ENCODE measurements at regions not wholly inside any gene's neighbourhood (a gene's known extent, or its start where the extent isn't known, plus 50 kb on each side); places are given as distances from the start of the nearest gene placed in this dataset.

DNA sequence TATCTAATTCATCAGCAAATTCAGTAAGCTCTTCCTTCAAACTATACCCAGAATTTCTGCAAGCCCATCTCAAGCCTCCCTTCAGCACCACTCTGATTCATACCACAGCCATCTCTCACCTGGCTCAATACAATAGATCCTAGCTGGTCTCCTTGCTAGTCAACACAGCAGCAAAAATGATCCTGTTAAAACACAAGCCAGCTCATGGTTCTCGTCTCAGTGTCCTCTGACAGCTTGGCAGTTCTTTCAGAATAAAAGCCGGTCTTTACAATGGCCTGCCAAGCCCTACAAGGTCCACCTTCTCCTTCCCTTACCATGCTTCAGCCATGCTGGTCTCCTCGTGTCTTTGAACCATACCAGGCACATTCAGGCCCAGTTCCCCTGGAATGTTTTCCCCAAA lies 296.9 kb upstream of the RND3 start:
- Histone ChIP-seq H3K27me3 (no peaks in the 10 kb centered on the region), H3K4me2 (no peak overlapping the region), H3K9me2 (replicated peaks; ENCODE audit: insufficient read depth) (no peaks in the 10 kb centered on the region), H3K4me3 (no peak overlapping the region), H2AFZ (no peak overlapping the region), H3K36me3 (replicated peaks; ENCODE audit: insufficient read depth, low read depth) (no peaks in the 10 kb centered on the region), H4K20me1 (ENCODE audit: insufficient read depth, poor library complexity, severe bottlenecking) (no peaks in the 10 kb centered on the region), H3K4me1 (ENCODE audit: insufficient read depth) (peaks cover 13% of the 10 kb centered on the region), H3K9me3 (ENCODE audit: low read depth) (no peaks in the 10 kb centered on the region), H3K27ac (no peak overlapping the region), H3K79me2 (no peaks in the 10 kb centered on the region)
- no peak for TF ChIP-seq EZH2phosphoT487 (IDR thresholded peaks at IDR 0.05; ENCODE audit: low read depth, severe bottlenecking, unreplicated experiment)
- TF ChIP-seq, protein P1, sequence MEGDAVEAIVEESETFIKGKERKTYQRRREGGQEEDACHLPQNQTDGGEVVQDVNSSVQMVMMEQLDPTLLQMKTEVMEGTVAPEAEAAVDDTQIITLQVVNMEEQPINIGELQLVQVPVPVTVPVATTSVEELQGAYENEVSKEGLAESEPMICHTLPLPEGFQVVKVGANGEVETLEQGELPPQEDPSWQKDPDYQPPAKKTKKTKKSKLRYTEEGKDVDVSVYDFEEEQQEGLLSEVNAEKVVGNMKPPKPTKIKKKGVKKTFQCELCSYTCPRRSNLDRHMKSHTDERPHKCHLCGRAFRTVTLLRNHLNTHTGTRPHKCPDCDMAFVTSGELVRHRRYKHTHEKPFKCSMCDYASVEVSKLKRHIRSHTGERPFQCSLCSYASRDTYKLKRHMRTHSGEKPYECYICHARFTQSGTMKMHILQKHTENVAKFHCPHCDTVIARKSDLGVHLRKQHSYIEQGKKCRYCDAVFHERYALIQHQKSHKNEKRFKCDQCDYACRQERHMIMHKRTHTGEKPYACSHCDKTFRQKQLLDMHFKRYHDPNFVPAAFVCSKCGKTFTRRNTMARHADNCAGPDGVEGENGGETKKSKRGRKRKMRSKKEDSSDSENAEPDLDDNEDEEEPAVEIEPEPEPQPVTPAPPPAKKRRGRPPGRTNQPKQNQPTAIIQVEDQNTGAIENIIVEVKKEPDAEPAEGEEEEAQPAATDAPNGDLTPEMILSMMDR (IDR thresholded peaks at IDR 0.05; ENCODE audit: poor library complexity) = no peak
- TF ChIP-seq EZH2 (IDR thresholded peaks at IDR 0.05; ENCODE audit: borderline replicate concordance) = no peak
- no peak for DNase-seq (ENCODE audit: low spot score)
- WGBS (ENCODE audit: low lambda C conversion rate, missing lambda C conversion rate) = 67% methylated on average over 3 of the region's 3 CpGs

- Histone ChIP-seq H3K27me3 (no peaks in the 10 kb centered on the region), H3K27ac (no peak overlapping the region), H3K9me3 (ENCODE audit: low read depth) (no peaks in the 10 kb centered on the region), H3K4me3 (no peak overlapping the region), H3K79me2 (no peaks in the 10 kb centered on the region), H3K4me2 (no peak overlapping the region), H3K4me1 (ENCODE audit: insufficient read depth) (peaks cover 13% of the 10 kb centered on the region), H4K20me1 (ENCODE audit: insufficient read depth, poor library complexity, severe bottlenecking) (no peaks in the 10 kb centered on the region), H2AFZ (no peak overlapping the region), H3K36me3 (replicated peaks; ENCODE audit: insufficient read depth, low read depth) (no peaks in the 10 kb centered on the region), H3K9me2 (replicated peaks; ENCODE audit: insufficient read depth) (no peaks in the 10 kb centered on the region)
- 73% methylated on average over 4 of the region's 4 CpGs for WGBS (ENCODE audit: low lambda C conversion rate, missing lambda C conversion rate)
- DNase-seq (ENCODE audit: low spot score) = no peak
- TF ChIP-seq EZH2 (IDR thresholded peaks at IDR 0.05; ENCODE audit: borderline replicate concordance) (no peak), EZH2phosphoT487 (IDR thresholded peaks at IDR 0.05; ENCODE audit: low read depth, severe bottlenecking, unreplicated experiment) (no peak)
These were observed 296.4 kb upstream of the RND3 start for GRCh38 chr2:150783896-150784295.

DNA sequence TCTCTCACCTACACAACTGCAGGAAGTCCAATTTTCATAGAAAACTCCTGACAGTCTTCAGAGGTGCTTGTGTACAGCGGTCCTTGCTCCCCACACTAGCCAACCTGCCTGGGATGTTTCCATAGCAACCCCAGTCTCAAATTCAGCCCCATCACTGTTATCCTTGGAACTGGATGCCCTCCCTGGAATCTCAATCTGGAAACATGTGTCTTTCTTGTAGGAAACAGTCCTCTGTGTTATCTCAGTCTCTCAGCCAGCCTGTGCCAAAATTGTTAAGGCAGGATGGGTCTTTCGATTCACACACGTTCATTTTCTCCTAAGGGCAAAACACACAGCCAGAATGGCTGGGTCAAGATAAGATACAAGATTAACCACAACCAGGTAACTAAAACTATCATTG lies 295.5 kb upstream of the RND3 start:
- no peak for TF ChIP-seq EZH2phosphoT487 (IDR thresholded peaks at IDR 0.05; ENCODE audit: low read depth, severe bottlenecking, unreplicated experiment)
- no peak for TF ChIP-seq EZH2 (IDR thresholded peaks at IDR 0.05; ENCODE audit: borderline replicate concordance)
- TF ChIP-seq, protein P1 (IDR thresholded peaks at IDR 0.05; ENCODE audit: poor library complexity) = no peak
- no peaks in the 10 kb centered on the region for H3K9me2 ChIP-seq (replicated peaks; ENCODE audit: insufficient read depth)
- H3K4me3 ChIP-seq = no peak overlapping the region
- H3K79me2 ChIP-seq = no peaks in the 10 kb centered on the region
- H4K20me1 ChIP-seq (ENCODE audit: insufficient read depth, poor library complexity, severe bottlenecking) = no peaks in the 10 kb centered on the region
- H3K27me3 ChIP-seq = no peaks in the 10 kb centered on the region
- no peak overlapping the region for H3K4me2 ChIP-seq
- peaks cover 11% of the 10 kb centered on the region for H3K4me1 ChIP-seq (ENCODE audit: insufficient read depth)
- no peak for DNase-seq (ENCODE audit: low spot score)
- H3K27ac ChIP-seq = no peak overlapping the region
- no peak overlapping the region for H2AFZ ChIP-seq
- no peaks in the 10 kb centered on the region for H3K9me3 ChIP-seq (ENCODE audit: low read depth)
- 71% methylated on average over 3 of the region's 3 CpGs for WGBS (ENCODE audit: low lambda C conversion rate, missing lambda C conversion rate)
- no peaks in the 10 kb centered on the region for H3K36me3 ChIP-seq (replicated peaks; ENCODE audit: insufficient read depth, low read depth)

DNA sequence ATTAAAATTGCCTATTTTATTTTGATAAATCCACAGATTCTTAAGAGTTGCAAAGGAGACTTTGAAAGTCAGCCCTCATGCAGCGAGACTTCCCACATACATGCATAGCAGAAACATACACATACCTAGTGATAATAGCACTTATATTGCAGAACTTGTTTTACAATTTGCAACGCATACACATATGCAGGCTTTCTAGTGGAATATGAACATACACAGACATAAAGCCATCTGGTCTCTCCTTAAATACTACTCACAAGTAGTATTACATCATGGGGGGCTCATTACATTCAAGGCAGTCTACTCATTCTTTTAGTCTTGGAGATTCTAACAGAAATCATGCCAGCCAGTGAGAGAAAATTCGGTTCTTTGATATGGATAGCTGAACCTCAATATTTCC lies 295.1 kb upstream of the RND3 start:
- Histone ChIP-seq H3K9me2 (replicated peaks; ENCODE audit: insufficient read depth) (no peaks in the 10 kb centered on the region), H4K20me1 (ENCODE audit: insufficient read depth, poor library complexity, severe bottlenecking) (no peaks in the 10 kb centered on the region), H3K4me2 (no peak overlapping the region)

More for the DNA sequence above, 295.1 kb upstream of the RND3 start:
- no peak for DNase-seq (ENCODE audit: low spot score)
- Histone ChIP-seq H3K4me1 (ENCODE audit: insufficient read depth) (peaks cover 7% of the 10 kb centered on the region), H3K27ac (no peak overlapping the region), H3K79me2 (no peaks in the 10 kb centered on the region), H3K27me3 (no peaks in the 10 kb centered on the region), H3K9me3 (ENCODE audit: low read depth) (no peaks in the 10 kb centered on the region), H2AFZ (no peak overlapping the region), H3K4me3 (no peak overlapping the region), H3K36me3 (replicated peaks; ENCODE audit: insufficient read depth, low read depth) (no peaks in the 10 kb centered on the region)
- TF ChIP-seq, protein P1 (IDR thresholded peaks at IDR 0.05; ENCODE audit: poor library complexity) = no peak
- TF ChIP-seq EZH2 (IDR thresholded peaks at IDR 0.05; ENCODE audit: borderline replicate concordance) = no peak
- 95% methylated on average over 3 of the region's 3 CpGs for WGBS (ENCODE audit: low lambda C conversion rate, missing lambda C conversion rate)
